ENCODE measurements at regions not wholly inside any gene's neighbourhood (a gene's known extent, or its start where the extent isn't known, plus 50 kb on each side); places are given as distances from the start of the nearest gene placed in this dataset.

DNA sequence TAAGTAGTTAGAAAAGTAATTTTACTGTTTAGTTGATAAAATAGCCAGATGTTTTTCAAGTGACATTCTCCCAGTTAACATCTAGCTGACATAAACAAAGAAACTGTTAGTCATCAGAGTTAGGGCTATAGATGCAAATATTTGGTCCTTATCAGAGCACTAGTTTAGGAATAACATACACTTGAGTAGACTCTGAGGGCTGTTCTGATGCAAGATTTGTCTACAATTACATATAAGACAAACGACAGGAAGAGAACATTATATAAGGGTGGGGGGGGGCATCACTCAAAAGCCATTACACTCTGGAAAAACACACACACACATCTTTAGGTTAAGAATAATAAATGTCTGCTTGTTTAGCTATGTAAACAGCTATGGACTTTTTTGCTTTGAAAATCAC, 554.4 kb upstream of the LRRTM1 start:
- TF ChIP-seq ZNF140 (tag by site-specific recombination; IDR thresholded peaks at IDR 0.05) (no peak), CTCF (tag by site-specific recombination; IDR thresholded peaks at IDR 0.05) (no peak), ZNF311 (tag by site-specific recombination; IDR thresholded peaks at IDR 0.05; ENCODE audit: borderline replicate concordance) (no peak), ZNF112 (tag by site-specific recombination; IDR thresholded peaks at IDR 0.05) (no peak), ZNF747 (tag by site-specific recombination; IDR thresholded peaks at IDR 0.05) (no peak), ZNF121 (tag by site-specific recombination; IDR thresholded peaks at IDR 0.05) (no peak), SCRT1 (tag by site-specific recombination; IDR thresholded peaks at IDR 0.05; ENCODE audit: borderline replicate concordance) (no peak), ZBTB20 (tag by site-specific recombination; IDR thresholded peaks at IDR 0.05) (no peak), MYNN (tag by site-specific recombination; IDR thresholded peaks at IDR 0.05; ENCODE audit: borderline replicate concordance) (no peak), ATF2 (tag by site-specific recombination; IDR thresholded peaks at IDR 0.05; ENCODE audit: low read depth) (no peak)
- TF ChIP-seq, protein P1, sequence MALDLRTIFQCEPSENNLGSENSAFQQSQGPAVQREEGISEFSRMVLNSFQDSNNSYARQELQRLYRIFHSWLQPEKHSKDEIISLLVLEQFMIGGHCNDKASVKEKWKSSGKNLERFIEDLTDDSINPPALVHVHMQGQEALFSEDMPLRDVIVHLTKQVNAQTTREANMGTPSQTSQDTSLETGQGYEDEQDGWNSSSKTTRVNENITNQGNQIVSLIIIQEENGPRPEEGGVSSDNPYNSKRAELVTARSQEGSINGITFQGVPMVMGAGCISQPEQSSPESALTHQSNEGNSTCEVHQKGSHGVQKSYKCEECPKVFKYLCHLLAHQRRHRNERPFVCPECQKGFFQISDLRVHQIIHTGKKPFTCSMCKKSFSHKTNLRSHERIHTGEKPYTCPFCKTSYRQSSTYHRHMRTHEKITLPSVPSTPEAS (tag by site-specific recombination; IDR thresholded peaks at IDR 0.05): no peak

All from HEK293 (cell line).